CD14-positive monocyte (primary cell): ENCODE measurements at regions not wholly inside any gene's neighbourhood (a gene's known extent, or its start where the extent isn't known, plus 50 kb on each side); places are given as distances from the start of the nearest gene placed in this dataset.

ENCODE experiments used
- DNase-seq, 3 donors: peaks; one replicate each; pipeline ENCODE4 v3.0.0-alpha.2; 2011 to 2022
- H2AFZ ChIP-seq: 2 replicates; pipeline ENCODE4 v1.6.0; 2012; ENCODE audit warnings: mild to moderate bottlenecking, low read depth, low read length, inconsistent platforms; ENCODE audit not compliant: insufficient read depth, poor library complexity, severe bottlenecking
- H3K27ac ChIP-seq, 2 donors: 1 replicate in 1 of 2; 2 replicates in 1 of 2; pipeline ENCODE4 v1.5.1; 2012 to 2013; ENCODE audit warnings: low read length in 2 of 2, control low read depth in 1 of 2, inconsistent platforms in 1 of 2, low read depth in 1 of 2, mild to moderate bottlenecking in 1 of 2
- H3K27me3 ChIP-seq, 2 donors: one replicate each; pipeline versions ENCODE4 v1.6.0 to v1.6.1; 2011 to 2013; ENCODE audit warnings: low read length in 2 of 2; ENCODE audit not compliant: control insufficient read depth in 2 of 2, insufficient read depth in 2 of 2
- H3K36me3 ChIP-seq, 2 donors: replicated peaks in 1 of 2; 1 replicate in 1 of 2; 2 replicates in 1 of 2; pipeline versions ENCODE4 v1.5.1 to v1.6.1; 2012 to 2013; ENCODE audit warnings: low read length in 2 of 2, control low read depth in 1 of 2, inconsistent platforms in 1 of 2, mild to moderate bottlenecking in 1 of 2; ENCODE audit not compliant: insufficient read depth in 2 of 2, control insufficient read depth in 1 of 2
- H3K4me1 ChIP-seq, 2 donors: 1 replicate in 1 of 2; 2 replicates in 1 of 2; pipeline versions ENCODE4 v1.5.1 to v1.6.1; 2012 to 2013; ENCODE audit warnings: low read length in 2 of 2, control low read depth in 1 of 2, inconsistent platforms in 1 of 2, mild to moderate bottlenecking in 1 of 2, moderate library complexity in 1 of 2; ENCODE audit not compliant: insufficient read depth in 2 of 2, control insufficient read depth in 1 of 2
- H3K4me2 ChIP-seq: replicated peaks from 2 replicates; pipeline ENCODE3; 2012; ENCODE audit warnings: low read length, moderate library complexity, mild to moderate bottlenecking; ENCODE audit not compliant: poor library complexity, severe bottlenecking; ENCODE audit errors: extremely low read depth
- H3K4me3 ChIP-seq, 3 experiments: fragments of 200-600 bp in 1 of 3; sonication (generic) in 1 of 3; replicated peaks in 1 of 3; 1 replicate in 2 of 3; 2 replicates in 1 of 3; pipeline ENCODE4 v1.5.1; 2011 to 2013; ENCODE audit warnings: low read length in 3 of 3, mild to moderate bottlenecking in 3 of 3, control low read depth in 2 of 3, low read depth in 2 of 3, inconsistent platforms in 1 of 3, moderate library complexity in 1 of 3
- H3K79me2 ChIP-seq: 2 replicates; pipeline ENCODE4 v1.6.0; 2012; ENCODE audit warnings: mild to moderate bottlenecking, control low read depth, inconsistent platforms, low read length, moderate library complexity; ENCODE audit not compliant: insufficient read depth
- H3K9ac ChIP-seq: 2 replicates; pipeline ENCODE4 v1.6.0; 2017; ENCODE audit warnings: low read length, mild to moderate bottlenecking; ENCODE audit not compliant: insufficient read depth, poor library complexity, severe bottlenecking
- H3K9me3 ChIP-seq, 2 donors: replicated peaks in 1 of 2; 1 replicate in 1 of 2; 2 replicates in 1 of 2; pipeline versions ENCODE4 v1.5.1 to v1.6.1; 2012 to 2013; ENCODE audit warnings: low read length in 2 of 2, control low read depth in 1 of 2; ENCODE audit not compliant: control insufficient read depth in 1 of 2, insufficient read depth in 1 of 2
- H4K20me1 ChIP-seq: 2 replicates; pipeline ENCODE4 v1.6.0; 2012; ENCODE audit warnings: mild to moderate bottlenecking, low read length, control low read depth, moderate library complexity; ENCODE audit not compliant: insufficient read depth
- H3K27ac Mint-ChIP-seq, 7 donors: one replicate each; pipeline ENCODE4 v1.8.0; 2020; ENCODE audit warnings: mild to moderate bottlenecking in 7 of 7, mixed read lengths in 7 of 7, moderate library complexity in 6 of 7, inconsistent platforms in 2 of 7
- H3K27me3 Mint-ChIP-seq, 3 donors: one replicate each; pipeline ENCODE4 v1.8.0; 2021 to 2022; ENCODE audit warnings: low read depth in 3 of 3, mild to moderate bottlenecking in 3 of 3, mixed read lengths in 3 of 3, moderate library complexity in 3 of 3, inconsistent platforms in 1 of 3
- H3K36me3 Mint-ChIP-seq, 2 donors: one replicate each; pipeline ENCODE4 v1.8.0; 2020; ENCODE audit warnings: mixed read lengths in 2 of 2, inconsistent platforms in 1 of 2, mild to moderate bottlenecking in 1 of 2
- H3K4me1 Mint-ChIP-seq: one replicate; pipeline ENCODE4 v1.8.0; 2020; ENCODE audit warnings: mild to moderate bottlenecking, mixed read lengths
- H3K4me3 Mint-ChIP-seq, 2 donors: one replicate each; pipeline ENCODE4 v1.8.0; 2020; ENCODE audit warnings: mild to moderate bottlenecking in 2 of 2, mixed read lengths in 2 of 2, moderate library complexity in 1 of 2
- H3K9me3 Mint-ChIP-seq, 7 donors: one replicate each; pipeline ENCODE4 v1.8.0; 2020 to 2022; ENCODE audit warnings: mixed read lengths in 7 of 7, mild to moderate bottlenecking in 6 of 7, moderate library complexity in 6 of 7, inconsistent platforms in 2 of 7
- WGBS: methylation state at CpG from one replicate; pipeline ENCODE4 v1.1.5; 2013; ENCODE audit warnings: missing lambda C conversion rate; ENCODE audit not compliant: insufficient coverage; 5-methylcytosine and 5-hydroxymethylcytosine counted together
- intact Hi-C, 2 donors: fragments of 100-400 bp; cut with micrococcal nuclease; formaldehyde crosslinking; loops; one replicate each; pipeline versions ENCODE4 v1.15.0 to v1.15.1; 2023
- TF ChIP-seq, protein P1 (sequence below): fragments of 200-600 bp; IDR thresholded peaks from one replicate; pipeline ENCODE4 v1.8.0; 2022; ENCODE audit warnings: antibody characterized with exemption, mild to moderate bottlenecking

- H3K9me3 Mint-ChIP-seq: peaks cover 0 to 6% (median 0%) of the 10 kb centered on the region in 7 donors
- no peak overlapping the region for H3K4me3 ChIP-seq
- H3K27ac ChIP-seq: no peak overlapping the region
- peaks cover 0 to 5% (median 2%) of the 10 kb centered on the region in 3 donors for H3K27me3 Mint-ChIP-seq
- no peak overlapping the region for H3K4me3 Mint-ChIP-seq
- no peaks in the 10 kb centered on the region for H3K9me3 ChIP-seq
- H3K27ac Mint-ChIP-seq: no peak overlapping the region
- no peaks in the 10 kb centered on the region for H4K20me1 ChIP-seq
- H3K9ac ChIP-seq: no peak overlapping the region
- H3K36me3 ChIP-seq: no peaks in the 10 kb centered on the region
- no peaks in the 10 kb centered on the region for H3K4me1 Mint-ChIP-seq
- WGBS: 92% methylated on average over 6 of the region's 7 CpGs
- no peak for DNase-seq
- H3K4me2 ChIP-seq: no peak overlapping the region
- no peaks in the 10 kb centered on the region for H3K4me1 ChIP-seq
- intact Hi-C loops: no loop called here
- H3K79me2 ChIP-seq: no peaks in the 10 kb centered on the region
- H3K36me3 Mint-ChIP-seq: no peaks in the 10 kb centered on the region
- H3K27me3 ChIP-seq: no peaks in the 10 kb centered on the region
- TF ChIP-seq, protein P1, sequence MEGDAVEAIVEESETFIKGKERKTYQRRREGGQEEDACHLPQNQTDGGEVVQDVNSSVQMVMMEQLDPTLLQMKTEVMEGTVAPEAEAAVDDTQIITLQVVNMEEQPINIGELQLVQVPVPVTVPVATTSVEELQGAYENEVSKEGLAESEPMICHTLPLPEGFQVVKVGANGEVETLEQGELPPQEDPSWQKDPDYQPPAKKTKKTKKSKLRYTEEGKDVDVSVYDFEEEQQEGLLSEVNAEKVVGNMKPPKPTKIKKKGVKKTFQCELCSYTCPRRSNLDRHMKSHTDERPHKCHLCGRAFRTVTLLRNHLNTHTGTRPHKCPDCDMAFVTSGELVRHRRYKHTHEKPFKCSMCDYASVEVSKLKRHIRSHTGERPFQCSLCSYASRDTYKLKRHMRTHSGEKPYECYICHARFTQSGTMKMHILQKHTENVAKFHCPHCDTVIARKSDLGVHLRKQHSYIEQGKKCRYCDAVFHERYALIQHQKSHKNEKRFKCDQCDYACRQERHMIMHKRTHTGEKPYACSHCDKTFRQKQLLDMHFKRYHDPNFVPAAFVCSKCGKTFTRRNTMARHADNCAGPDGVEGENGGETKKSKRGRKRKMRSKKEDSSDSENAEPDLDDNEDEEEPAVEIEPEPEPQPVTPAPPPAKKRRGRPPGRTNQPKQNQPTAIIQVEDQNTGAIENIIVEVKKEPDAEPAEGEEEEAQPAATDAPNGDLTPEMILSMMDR: no peak
- H2AFZ ChIP-seq: no peak overlapping the region
Measured at GRCh38 chr10:131016556-131016955, 295.0 kb downstream of the TCERG1L start.

DNA sequence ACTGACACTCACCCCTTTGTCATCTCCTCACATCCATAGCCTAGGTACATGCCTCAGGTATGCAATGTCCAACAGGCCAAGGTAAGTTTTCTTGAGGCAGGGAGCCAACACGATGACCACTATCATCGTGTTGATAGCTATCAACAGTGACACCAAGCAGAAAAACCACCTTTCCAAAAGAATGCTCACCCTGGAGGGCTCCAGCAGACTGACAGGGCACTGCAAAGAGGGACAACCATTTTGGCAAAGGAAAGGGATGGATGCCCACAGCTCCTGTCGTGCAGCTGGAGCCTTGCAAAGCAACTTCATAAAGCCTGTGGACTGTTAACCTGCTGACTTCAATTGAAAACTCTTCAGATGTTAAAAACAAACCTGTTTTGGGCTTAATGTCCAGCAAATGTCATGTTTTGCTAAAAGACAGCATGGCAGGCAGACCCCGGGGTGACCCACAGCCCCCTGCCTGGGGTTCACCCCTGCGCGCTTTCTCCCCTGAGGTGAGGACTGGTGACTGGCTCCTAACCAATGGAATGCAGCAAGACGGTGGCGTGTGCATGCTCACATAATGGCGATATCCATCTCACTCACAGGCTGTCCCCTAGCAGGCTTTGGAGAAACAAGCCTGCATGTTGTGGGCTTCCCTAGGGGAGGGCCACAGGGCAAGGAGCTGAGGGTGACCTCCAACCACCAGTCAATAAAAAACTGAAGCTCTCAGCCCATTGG lies 293.8 kb downstream of the TCERG1L start:
- H3K9me3 ChIP-seq: no peaks in the 10 kb centered on the region
- H3K4me3 Mint-ChIP-seq: no peak overlapping the region
- no peaks in the 10 kb centered on the region for H3K4me1 ChIP-seq
- no peak overlapping the region for H3K4me3 ChIP-seq
- no peak overlapping the region for H3K27ac ChIP-seq
- DNase-seq: no peak
- H3K9ac ChIP-seq: no peak overlapping the region
- WGBS: 97% methylated on average over 8 of the region's 9 CpGs
- H2AFZ ChIP-seq: no peak overlapping the region
- H3K27me3 Mint-ChIP-seq: peaks cover 0 to 5% (median 2%) of the 10 kb centered on the region in 3 donors
- H3K4me1 Mint-ChIP-seq: no peaks in the 10 kb centered on the region
- H3K36me3 ChIP-seq: no peaks in the 10 kb centered on the region
- no peak overlapping the region for H3K27ac Mint-ChIP-seq
- no peaks in the 10 kb centered on the region for H4K20me1 ChIP-seq
- H3K9me3 Mint-ChIP-seq: peaks cover 0 to 6% (median 0%) of the 10 kb centered on the region in 7 donors
- H3K36me3 Mint-ChIP-seq: no peaks in the 10 kb centered on the region
- TF ChIP-seq, protein P1: no peak
- intact Hi-C loops: no loop called here
- no peaks in the 10 kb centered on the region for H3K27me3 ChIP-seq
- H3K79me2 ChIP-seq: no peaks in the 10 kb centered on the region
- H3K4me2 ChIP-seq: no peak overlapping the region
